HCT116 (cell line): ENCODE measurements at regions not wholly inside any gene's neighbourhood (a gene's known extent, or its start where the extent isn't known, plus 50 kb on each side); places are given as distances from the start of the nearest gene placed in this dataset.

Experiments used
- EGR1 ChIP-seq: IDR thresholded peaks from 2 replicates; pipeline ENCODE4 v1.6.1; 2012; ENCODE audit warnings: low read depth
- EZH2 ChIP-seq: fragments of 200-600 bp; sonication (generic); IDR thresholded peaks from 2 replicates; pipeline ENCODE4 v1.6.1; 2017; ENCODE audit warnings: antibody characterized with exemption, mixed run types
- FOSL1 ChIP-seq: IDR thresholded peaks from 2 replicates; pipeline ENCODE4 v1.6.1; 2012; ENCODE audit warnings: low read depth
- JUND ChIP-seq: IDR thresholded peaks from 2 replicates; pipeline ENCODE4 v1.6.1; 2012
- POLR2A ChIP-seq: IDR thresholded peaks from 2 replicates; pipeline ENCODE4 v1.7.0; 2011; ENCODE audit warnings: borderline replicate concordance; ENCODE audit not compliant: insufficient read depth, insufficient read length; ENCODE audit errors: extremely low read depth
- POLR2AphosphoS5 ChIP-seq: IDR thresholded peaks from 2 replicates; pipeline ENCODE4 v1.6.1; 2011; ENCODE audit warnings: mild to moderate bottlenecking, low read depth, low read length, moderate library complexity
- TF ChIP-seq, protein P1 (sequence below), 3 experiments: fragments of 200-600 bp in 1 of 3; sonication (generic) in 1 of 3; IDR thresholded peaks in 2 of 3; conservative IDR thresholded peaks in 1 of 3; 2 replicates each; pipeline ENCODE4 v1.5.1; 2012 to 2017; ENCODE audit warnings: low read depth in 2 of 3, low read length in 2 of 3, antibody characterized with exemption in 1 of 3, borderline replicate concordance in 1 of 3, control low read depth in 1 of 3, mild to moderate bottlenecking in 1 of 3, mixed read lengths in 1 of 3, mixed run types in 1 of 3, moderate library complexity in 1 of 3; ENCODE audit not compliant: insufficient read depth in 1 of 3
- TF ChIP-seq, protein P2 (sequence below): IDR thresholded peaks from 2 replicates; pipeline ENCODE4 v1.6.1; 2012

DNA sequence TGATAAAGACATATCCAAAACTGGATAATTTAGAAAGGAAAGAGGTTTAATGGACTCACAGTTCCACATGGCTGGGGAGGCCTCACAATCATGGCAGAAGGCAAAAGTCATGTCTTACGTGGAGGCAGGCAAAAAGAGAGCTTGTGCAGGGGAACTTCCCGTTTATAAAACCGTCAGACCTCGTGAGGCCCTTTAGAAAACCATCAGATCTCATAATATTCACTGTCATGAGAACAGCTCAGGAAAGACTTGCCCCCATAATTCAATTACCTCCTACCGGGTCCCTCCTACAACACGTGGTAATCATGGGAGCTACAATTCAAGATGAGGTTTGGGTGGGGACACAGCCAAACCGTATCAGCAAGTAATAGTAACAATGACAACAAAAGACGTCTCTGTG lies 88.2 kb upstream of the SLC25A33 start:
- TF ChIP-seq JUND, result no peak
- TF ChIP-seq, protein P1, sequence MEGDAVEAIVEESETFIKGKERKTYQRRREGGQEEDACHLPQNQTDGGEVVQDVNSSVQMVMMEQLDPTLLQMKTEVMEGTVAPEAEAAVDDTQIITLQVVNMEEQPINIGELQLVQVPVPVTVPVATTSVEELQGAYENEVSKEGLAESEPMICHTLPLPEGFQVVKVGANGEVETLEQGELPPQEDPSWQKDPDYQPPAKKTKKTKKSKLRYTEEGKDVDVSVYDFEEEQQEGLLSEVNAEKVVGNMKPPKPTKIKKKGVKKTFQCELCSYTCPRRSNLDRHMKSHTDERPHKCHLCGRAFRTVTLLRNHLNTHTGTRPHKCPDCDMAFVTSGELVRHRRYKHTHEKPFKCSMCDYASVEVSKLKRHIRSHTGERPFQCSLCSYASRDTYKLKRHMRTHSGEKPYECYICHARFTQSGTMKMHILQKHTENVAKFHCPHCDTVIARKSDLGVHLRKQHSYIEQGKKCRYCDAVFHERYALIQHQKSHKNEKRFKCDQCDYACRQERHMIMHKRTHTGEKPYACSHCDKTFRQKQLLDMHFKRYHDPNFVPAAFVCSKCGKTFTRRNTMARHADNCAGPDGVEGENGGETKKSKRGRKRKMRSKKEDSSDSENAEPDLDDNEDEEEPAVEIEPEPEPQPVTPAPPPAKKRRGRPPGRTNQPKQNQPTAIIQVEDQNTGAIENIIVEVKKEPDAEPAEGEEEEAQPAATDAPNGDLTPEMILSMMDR (IDR thresholded peaks at IDR 0.05 in 2 of 3, conservative IDR thresholded peaks at IDR 0.05 in 1 of 3; ENCODE audit: borderline replicate concordance in 1 of 3, insufficient read depth in 1 of 3, low read depth in 2 of 3, low read length in 2 of 3), result no peak
- TF ChIP-seq EZH2, result no peak
- TF ChIP-seq EGR1, result no peak
- TF ChIP-seq POLR2AphosphoS5, result no peak
- TF ChIP-seq, protein P2, sequence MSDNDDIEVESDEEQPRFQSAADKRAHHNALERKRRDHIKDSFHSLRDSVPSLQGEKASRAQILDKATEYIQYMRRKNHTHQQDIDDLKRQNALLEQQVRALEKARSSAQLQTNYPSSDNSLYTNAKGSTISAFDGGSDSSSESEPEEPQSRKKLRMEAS, result no peak
- no peak for TF ChIP-seq FOSL1
- no peak for TF ChIP-seq POLR2A
